HepG2 (cell line): ENCODE measurements at regions not wholly inside any gene's neighbourhood (a gene's known extent, or its start where the extent isn't known, plus 50 kb on each side); places are given as distances from the start of the nearest gene placed in this dataset.

Source experiments
- ATAC-seq: fragments of 200-7000 bp; cut with Tn5 transposase; 3 replicates; pipeline ENCODE4 v1.9.1; 2020; ENCODE audit warnings: mild to moderate bottlenecking, moderate library complexity
- BruUV-seq: library from RNA; stranded (reverse); fragments of 400-500 nt; replicated peaks from 2 replicates; lab custom pipeline; 2021; lab: Mats Ljungman, UMichigan
- CTCF ChIA-PET: fragments of 300-600 bp; formaldehyde crosslinking; extraction: SDS; loops from one replicate; lab custom pipeline; 2021; ENCODE audit warnings: low total read pairs, inconsistent platforms, low intra/inter-chr PET ratio; lab: Yijun Ruan, JAX
- POLR2A ChIA-PET: fragments of 350-600 bp; sonication (Branson Sonifier 250); formaldehyde crosslinking; loops from one replicate; lab custom pipeline; 2020; ENCODE audit warnings: antibody characterized with exemption, inconsistent platforms; lab: Yijun Ruan, JAX
- DNase-seq: peaks from one replicate; pipeline ENCODE4 v3.0.0-alpha.2; 2015; ENCODE audit warnings: low spot score
- FAIRE-seq: peaks from 3 replicates; lab custom pipeline; 2011; peaks lifted over from hg19 to GRCh38; lab: Jason Lieb, UNC
- H2AFZ ChIP-seq: one replicate; pipeline ENCODE4 v1.6.1; 2011; ENCODE audit warnings: low read length, inconsistent platforms
- H3K27ac ChIP-seq: fragments of 300-600 bp; 3 replicates; pipeline ENCODE4 v1.8.0; 2011; ENCODE audit warnings: mixed run types, mild to moderate bottlenecking, mixed read lengths, low read length, inconsistent platforms; ENCODE audit not compliant: insufficient read depth; ENCODE audit errors: extremely low read length
- H3K27me3 ChIP-seq, 2 experiments: fragments of 200-600 bp in 1 of 2; 2 replicates in 1 of 2; 3 replicates in 1 of 2; pipeline versions ENCODE4 v1.6.0 to v1.8.0; 2011; ENCODE audit warnings: low read length in 2 of 2, mild to moderate bottlenecking in 2 of 2, moderate library complexity in 2 of 2, inconsistent platforms in 1 of 2; ENCODE audit not compliant: insufficient read depth in 2 of 2, control insufficient read depth in 1 of 2
- H3K36me3 ChIP-seq, 2 experiments: fragments of 200-600 bp in 1 of 2; replicated peaks in 1 of 2; 2 replicates in 1 of 2; 3 replicates in 1 of 2; pipeline versions ENCODE4 v1.5.1 to v1.8.0; 2011; ENCODE audit warnings: low read length in 2 of 2, inconsistent platforms in 1 of 2; ENCODE audit not compliant: insufficient read depth in 2 of 2, control insufficient read depth in 1 of 2
- H3K4me1 ChIP-seq: 2 replicates; pipeline ENCODE4 v1.5.1; 2012; ENCODE audit warnings: low read length, inconsistent platforms; ENCODE audit not compliant: insufficient read depth
- H3K4me2 ChIP-seq: 2 replicates; pipeline ENCODE4 v1.6.0; 2011; ENCODE audit warnings: low read depth, low read length, inconsistent platforms
- H3K4me3 ChIP-seq, 3 experiments: fragments of 200-600 bp in 1 of 3; sonication (generic), shearing (Covaris generic) in 1 of 3; replicated peaks in 1 of 3; 2 replicates each; pipeline ENCODE4 v1.5.1; 2011 to 2016; ENCODE audit warnings: low read length in 3 of 3, inconsistent platforms in 2 of 3, low read depth in 2 of 3, mild to moderate bottlenecking in 2 of 3, control low read depth in 1 of 3, mixed read lengths in 1 of 3; ENCODE audit not compliant: insufficient read depth in 1 of 3
- H3K79me2 ChIP-seq: one replicate; pipeline ENCODE4 v1.6.1; 2011; ENCODE audit warnings: low read length, inconsistent platforms; ENCODE audit not compliant: insufficient read depth
- H3K9ac ChIP-seq: 2 replicates; pipeline ENCODE4 v1.6.0; 2011; ENCODE audit warnings: mild to moderate bottlenecking, low read depth, low read length, inconsistent platforms; ENCODE audit not compliant: insufficient read depth
- H3K9me3 ChIP-seq: 2 replicates; pipeline ENCODE4 v1.5.1; 2012; ENCODE audit warnings: mild to moderate bottlenecking, low read length
- H4K20me1 ChIP-seq: 2 replicates; pipeline ENCODE4 v1.6.0; 2011; ENCODE audit warnings: inconsistent platforms, mild to moderate bottlenecking, low read length, moderate library complexity; ENCODE audit not compliant: insufficient read depth
- GATAD1 ChIP-seq: IDR thresholded peaks from 2 replicates; pipeline ENCODE4 v1.6.1; 2016; ENCODE audit warnings: missing genetic modification reagents, missing compliant biosample characterization
- KDM1A ChIP-seq: IDR thresholded peaks from 2 replicates; pipeline ENCODE4 v1.6.1; 2016; ENCODE audit warnings: missing compliant biosample characterization
- REXO4 ChIP-seq: sonication (generic); formaldehyde crosslinking; IDR thresholded peaks from 2 replicates; pipeline ENCODE4 v1.8.0; 2022; ENCODE audit warnings: missing genetic modification reagents, mild to moderate bottlenecking, borderline replicate concordance
- WGBS: methylation state at CpG from one replicate; pipeline ENCODE4 v1.1.6; 2017; ENCODE audit warnings: low lambda C conversion rate; 5-methylcytosine and 5-hydroxymethylcytosine counted together
- in situ Hi-C: cut with HindIII; loops from 2 replicates; pipeline ENCODE4 v1.10.0; 2017; ENCODE audit warnings: low pct_unique_long_range_greater_than_20kb; ENCODE audit not compliant: extremely low pct_ligation_motif_present
- intact Hi-C: fragments of 100-400 bp; cut with micrococcal nuclease; formaldehyde crosslinking; loops from one replicate; pipeline ENCODE4 v1.10.0; 2022; ENCODE audit not compliant: unreplicated experiment
- TF ChIP-seq, protein P1 (sequence below), 2 experiments: sonication (generic) in 1 of 2; formaldehyde crosslinking in 1 of 2; IDR thresholded peaks; 2 replicates each; pipeline versions ENCODE4 v1.5.1 to v1.6.1; 2011 to 2020; ENCODE audit warnings: borderline replicate concordance in 1 of 2, low read depth in 1 of 2, low read length in 1 of 2, mild to moderate bottlenecking in 1 of 2, missing genetic modification reagents in 1 of 2, moderate library complexity in 1 of 2
- TF ChIP-seq, protein P2 (sequence below): IDR thresholded peaks from 2 replicates; pipeline ENCODE4 v1.6.1; 2016; ENCODE audit warnings: missing genetic modification reagents, missing compliant biosample characterization
- TF ChIP-seq, protein P3 (sequence below): sonication (generic); formaldehyde crosslinking; IDR thresholded peaks from 2 replicates; pipeline ENCODE4 v1.4.0; 2020; ENCODE audit warnings: missing genetic modification reagents, borderline replicate concordance
- TF ChIP-seq, protein P4 (sequence below): sonication (generic); formaldehyde crosslinking; IDR thresholded peaks from 2 replicates; pipeline ENCODE4 v1.8.1; 2023; ENCODE audit warnings: mild to moderate bottlenecking, missing genetic modification reagents
- TF ChIP-seq, protein P5 (sequence below): sonication (generic); formaldehyde crosslinking; IDR thresholded peaks from 2 replicates; pipeline ENCODE4 v1.5.0; 2020; ENCODE audit warnings: missing genetic modification reagents

DNA sequence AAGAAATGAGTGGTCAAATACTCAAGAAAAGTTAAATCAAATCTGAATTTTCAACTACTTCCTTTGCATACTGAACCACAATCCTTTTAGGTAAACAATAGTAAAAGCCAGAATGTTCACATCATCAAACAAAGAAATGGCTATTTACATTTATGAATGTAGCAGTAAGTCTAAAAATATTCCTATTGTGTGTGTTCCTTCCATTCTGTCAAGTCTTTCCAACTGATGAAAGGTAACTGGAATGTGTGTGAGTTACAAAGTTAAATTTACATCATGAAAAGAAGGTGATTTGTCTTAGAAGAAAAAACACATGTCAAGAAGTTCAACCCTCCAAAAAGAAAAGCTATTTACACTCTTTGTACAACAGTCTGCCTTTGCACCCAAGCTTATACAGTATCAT lies 203.1 kb downstream of the SIPA1L2 start (continued):
- TF ChIP-seq, protein P1, sequence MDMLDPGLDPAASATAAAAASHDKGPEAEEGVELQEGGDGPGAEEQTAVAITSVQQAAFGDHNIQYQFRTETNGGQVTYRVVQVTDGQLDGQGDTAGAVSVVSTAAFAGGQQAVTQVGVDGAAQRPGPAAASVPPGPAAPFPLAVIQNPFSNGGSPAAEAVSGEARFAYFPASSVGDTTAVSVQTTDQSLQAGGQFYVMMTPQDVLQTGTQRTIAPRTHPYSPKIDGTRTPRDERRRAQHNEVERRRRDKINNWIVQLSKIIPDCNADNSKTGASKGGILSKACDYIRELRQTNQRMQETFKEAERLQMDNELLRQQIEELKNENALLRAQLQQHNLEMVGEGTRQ (IDR thresholded peaks at IDR 0.05; ENCODE audit: low read depth, low read length): no peak
- TF ChIP-seq, protein P1 (CRISPR knock-in tag; IDR thresholded peaks at IDR 0.05; ENCODE audit: borderline replicate concordance): no peak
- TF ChIP-seq KDM1A (CRISPR knock-in tag) (no peak), REXO4 (CRISPR knock-in tag) (no peak)

DNA sequence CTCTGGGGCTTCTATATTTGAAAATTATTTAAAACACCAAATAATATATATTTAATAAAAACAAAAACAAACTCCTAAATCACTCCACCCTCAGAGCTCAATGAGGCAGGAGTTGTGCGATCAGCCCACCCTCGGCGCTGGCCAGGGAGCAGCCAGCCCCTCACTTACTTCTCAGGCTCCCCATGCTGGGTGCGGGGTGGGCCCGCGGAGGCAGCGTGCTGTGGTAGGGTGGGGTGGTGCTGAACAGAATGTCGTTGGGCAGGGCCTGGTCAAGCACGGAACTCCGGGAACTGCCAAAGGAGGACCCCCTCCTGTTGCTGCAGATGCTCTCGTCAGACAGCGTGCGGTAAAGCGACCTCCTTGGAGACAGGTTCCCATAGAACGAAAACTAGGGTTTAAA lies 204.5 kb downstream of the SIPA1L2 start:
- no peak overlapping the region for H3K4me2 ChIP-seq
- in situ Hi-C loops (no loop called here), intact Hi-C loops (no loop called here)
- 81% methylated on average over 10 of the region's 15 CpGs for WGBS
- no peaks in the 10 kb centered on the region for H3K36me3 ChIP-seq
- no peak for FAIRE-seq
- no peak for DNase-seq
- no TSS peak for BruUV-seq
- H3K79me2 ChIP-seq: no peaks in the 10 kb centered on the region
- ChIA-PET POLR2A (no interaction called here), CTCF (no interaction called here)
- H3K27ac ChIP-seq: no peak overlapping the region
- H3K9ac ChIP-seq: no peak overlapping the region
- ATAC-seq: no peak
- peaks cover under 1 to 1% of the 10 kb centered on the region in 2 experiments; a peak in 1 of 5 replicates for H3K27me3 ChIP-seq
- H3K4me1 ChIP-seq: no peaks in the 10 kb centered on the region
- H3K4me3 ChIP-seq: no peak overlapping the region
- H3K9me3 ChIP-seq: no peaks in the 10 kb centered on the region
- H2AFZ ChIP-seq: no peak overlapping the region
- no peaks in the 10 kb centered on the region for H4K20me1 ChIP-seq
- TF ChIP-seq, protein P2, sequence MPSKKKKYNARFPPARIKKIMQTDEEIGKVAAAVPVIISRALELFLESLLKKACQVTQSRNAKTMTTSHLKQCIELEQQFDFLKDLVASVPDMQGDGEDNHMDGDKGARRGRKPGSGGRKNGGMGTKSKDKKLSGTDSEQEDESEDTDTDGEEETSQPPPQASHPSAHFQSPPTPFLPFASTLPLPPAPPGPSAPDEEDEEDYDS (CRISPR knock-in tag): no peak
- TF ChIP-seq, protein P3, sequence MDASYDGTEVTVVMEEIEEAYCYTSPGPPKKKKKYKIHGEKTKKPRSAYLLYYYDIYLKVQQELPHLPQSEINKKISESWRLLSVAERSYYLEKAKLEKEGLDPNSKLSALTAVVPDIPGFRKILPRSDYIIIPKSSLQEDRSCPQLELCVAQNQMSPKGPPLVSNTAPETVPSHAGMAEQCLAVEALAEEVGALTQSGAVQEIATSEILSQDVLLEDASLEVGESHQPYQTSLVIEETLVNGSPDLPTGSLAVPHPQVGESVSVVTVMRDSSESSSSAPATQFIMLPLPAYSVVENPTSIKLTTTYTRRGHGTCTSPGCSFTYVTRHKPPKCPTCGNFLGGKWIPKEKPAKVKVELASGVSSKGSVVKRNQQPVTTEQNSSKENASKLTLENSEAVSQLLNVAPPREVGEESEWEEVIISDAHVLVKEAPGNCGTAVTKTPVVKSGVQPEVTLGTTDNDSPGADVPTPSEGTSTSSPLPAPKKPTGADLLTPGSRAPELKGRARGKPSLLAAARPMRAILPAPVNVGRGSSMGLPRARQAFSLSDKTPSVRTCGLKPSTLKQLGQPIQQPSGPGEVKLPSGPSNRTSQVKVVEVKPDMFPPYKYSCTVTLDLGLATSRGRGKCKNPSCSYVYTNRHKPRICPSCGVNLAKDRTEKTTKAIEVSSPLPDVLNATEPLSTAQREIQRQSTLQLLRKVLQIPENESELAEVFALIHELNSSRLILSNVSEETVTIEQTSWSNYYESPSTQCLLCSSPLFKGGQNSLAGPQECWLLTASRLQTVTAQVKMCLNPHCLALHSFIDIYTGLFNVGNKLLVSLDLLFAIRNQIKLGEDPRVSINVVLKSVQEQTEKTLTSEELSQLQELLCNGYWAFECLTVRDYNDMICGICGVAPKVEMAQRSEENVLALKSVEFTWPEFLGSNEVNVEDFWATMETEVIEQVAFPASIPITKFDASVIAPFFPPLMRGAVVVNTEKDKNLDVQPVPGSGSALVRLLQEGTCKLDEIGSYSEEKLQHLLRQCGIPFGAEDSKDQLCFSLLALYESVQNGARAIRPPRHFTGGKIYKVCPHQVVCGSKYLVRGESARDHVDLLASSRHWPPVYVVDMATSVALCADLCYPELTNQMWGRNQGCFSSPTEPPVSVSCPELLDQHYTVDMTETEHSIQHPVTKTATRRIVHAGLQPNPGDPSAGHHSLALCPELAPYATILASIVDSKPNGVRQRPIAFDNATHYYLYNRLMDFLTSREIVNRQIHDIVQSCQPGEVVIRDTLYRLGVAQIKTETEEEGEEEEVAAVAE (CRISPR knock-in tag): no peak
- TF ChIP-seq GATAD1 (CRISPR knock-in tag): no peak
- TF ChIP-seq, protein P4, sequence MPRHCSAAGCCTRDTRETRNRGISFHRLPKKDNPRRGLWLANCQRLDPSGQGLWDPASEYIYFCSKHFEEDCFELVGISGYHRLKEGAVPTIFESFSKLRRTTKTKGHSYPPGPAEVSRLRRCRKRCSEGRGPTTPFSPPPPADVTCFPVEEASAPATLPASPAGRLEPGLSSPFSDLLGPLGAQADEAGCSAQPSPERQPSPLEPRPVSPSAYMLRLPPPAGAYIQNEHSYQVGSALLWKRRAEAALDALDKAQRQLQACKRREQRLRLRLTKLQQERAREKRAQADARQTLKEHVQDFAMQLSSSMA (CRISPR knock-in tag): no peak
- TF ChIP-seq, protein P5, sequence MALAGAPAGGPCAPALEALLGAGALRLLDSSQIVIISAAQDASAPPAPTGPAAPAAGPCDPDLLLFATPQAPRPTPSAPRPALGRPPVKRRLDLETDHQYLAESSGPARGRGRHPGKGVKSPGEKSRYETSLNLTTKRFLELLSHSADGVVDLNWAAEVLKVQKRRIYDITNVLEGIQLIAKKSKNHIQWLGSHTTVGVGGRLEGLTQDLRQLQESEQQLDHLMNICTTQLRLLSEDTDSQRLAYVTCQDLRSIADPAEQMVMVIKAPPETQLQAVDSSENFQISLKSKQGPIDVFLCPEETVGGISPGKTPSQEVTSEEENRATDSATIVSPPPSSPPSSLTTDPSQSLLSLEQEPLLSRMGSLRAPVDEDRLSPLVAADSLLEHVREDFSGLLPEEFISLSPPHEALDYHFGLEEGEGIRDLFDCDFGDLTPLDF (CRISPR knock-in tag): no peak
